DMS 273 (cell line): ENCODE measurements at regions not wholly inside any gene's neighbourhood (a gene's known extent, or its start where the extent isn't known, plus 50 kb on each side); places are given as distances from the start of the nearest gene placed in this dataset.
"Not testable (repeated sequence)": the region's sequence is repeated elsewhere in the genome, so short reads cannot be mapped to it uniquely, and the experiment has no call there.

Experiments
- DNase-seq: peaks from one replicate; lab custom pipeline; 2025; ENCODE audit not compliant: unreplicated experiment; lab: John Stamatoyannopoulos, UW

DNA sequence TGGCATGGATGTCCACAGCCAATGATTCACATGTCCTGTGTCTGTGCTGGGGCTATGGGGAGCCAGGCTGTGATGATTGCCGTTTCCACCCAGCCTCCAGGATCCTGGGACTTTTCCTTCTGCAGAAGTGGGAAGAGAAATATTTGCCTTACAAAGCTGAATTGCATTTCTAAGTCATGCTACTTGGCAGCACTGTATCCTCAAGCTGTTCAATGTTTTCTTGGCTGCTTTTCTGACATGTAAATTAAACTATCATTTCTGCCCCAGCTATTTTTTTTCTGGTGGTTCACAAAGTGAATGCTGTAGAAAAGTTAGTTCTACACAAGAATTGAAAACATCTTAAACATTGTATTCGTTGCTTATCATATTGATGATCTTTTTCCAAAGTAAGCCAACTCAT lies 51.9 kb upstream of the TCERG1L start:
- DNase-seq: no peak

- no peak for DNase-seq
Measured at GRCh38 chr10:131371571-131371970, 60.0 kb upstream of the TCERG1L start.

DNA sequence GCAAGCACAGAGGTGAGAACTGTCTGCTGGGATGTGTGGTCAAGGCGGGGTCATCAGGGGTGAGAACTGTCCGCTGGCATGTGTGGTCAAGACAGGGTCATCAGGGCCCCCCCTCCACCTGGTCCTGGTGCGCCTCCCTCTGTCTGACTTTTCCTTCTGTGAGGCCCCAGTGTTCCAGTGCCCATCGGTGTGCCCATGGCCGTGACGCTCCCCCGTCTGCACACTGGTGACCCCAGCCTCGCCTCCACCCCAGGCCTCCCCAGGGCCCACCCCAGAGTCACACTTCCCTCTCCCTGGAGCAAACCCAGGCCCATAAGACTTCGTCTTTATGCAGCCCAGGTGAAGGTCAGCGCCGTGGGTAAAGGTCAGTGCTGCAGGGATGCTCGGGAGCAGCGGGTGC lies 70.1 kb upstream of the TCERG1L start:
- DNase-seq: no peak

GRCh38 chr10:131385161-131385872 lies 73.8 kb upstream of the TCERG1L start:
- not testable (repeated sequence) for DNase-seq

- DNase-seq: no peak
Measured at GRCh38 chr10:131387018-131387529, 75.6 kb upstream of the TCERG1L start.

DNA sequence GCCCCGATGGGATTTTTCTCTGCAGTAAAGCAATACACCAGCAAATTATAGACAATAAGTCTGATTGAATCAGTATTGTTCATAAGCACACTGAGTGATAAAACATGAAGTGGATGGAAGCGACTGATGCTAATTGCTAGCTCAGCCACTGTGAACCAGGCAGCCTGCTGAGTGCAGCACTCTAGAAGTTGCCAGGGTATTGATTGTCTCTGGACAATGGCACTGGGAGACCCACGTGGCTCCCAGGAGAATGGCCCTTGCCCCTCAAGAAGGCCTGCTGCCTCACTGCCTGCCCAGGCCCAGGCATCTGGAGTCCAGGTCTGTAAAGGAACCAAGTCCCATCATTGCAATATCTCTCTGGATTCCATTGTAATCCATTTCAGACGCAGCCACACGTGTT lies 80.4 kb upstream of the TCERG1L start:
- no peak for DNase-seq

DNA sequence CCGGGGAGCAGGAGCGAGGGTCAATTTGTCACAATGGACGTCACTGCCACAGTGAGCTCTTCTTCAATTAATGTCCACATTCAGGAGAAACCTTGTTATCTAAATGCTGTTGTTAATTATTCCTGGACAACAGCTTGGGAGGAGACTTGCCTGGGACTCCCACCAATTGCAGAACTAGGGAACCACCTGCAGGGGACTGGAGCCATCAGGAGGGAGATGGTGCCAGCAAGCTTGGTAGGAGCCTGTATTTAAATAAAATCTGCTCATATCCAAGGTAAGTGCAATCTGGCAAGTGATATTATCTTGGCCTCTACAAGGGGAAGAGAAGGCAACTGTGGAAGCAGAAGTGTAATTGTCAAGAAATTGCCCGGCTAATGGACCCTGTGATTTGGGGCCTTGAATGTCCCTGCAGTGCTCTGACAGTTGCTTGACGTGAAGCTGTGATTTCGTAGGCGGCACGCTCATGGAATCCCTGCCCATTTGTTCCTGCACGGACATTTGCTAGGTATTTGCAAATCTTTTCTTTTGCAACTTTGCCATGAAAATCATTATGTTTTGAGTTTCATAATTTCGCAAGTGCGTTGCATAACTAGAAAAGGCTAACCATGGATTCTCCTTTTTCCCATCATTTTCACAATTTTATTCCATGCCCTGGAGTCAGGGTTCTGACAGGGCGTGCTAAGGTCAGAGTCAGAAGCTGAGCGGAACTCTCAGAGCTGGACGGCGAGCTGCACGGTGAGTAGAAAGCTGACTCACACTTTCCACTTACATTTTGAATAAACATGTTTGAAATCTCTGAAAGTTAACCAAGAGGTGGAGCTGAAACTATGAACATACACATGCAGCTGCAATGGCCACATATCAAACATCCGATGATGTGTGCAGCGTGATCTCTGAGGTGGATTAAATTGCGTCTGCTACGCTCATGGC lies 84.9 kb upstream of the TCERG1L start:
- no peak for DNase-seq

GRCh38 chr10:131398166-131398565 lies 86.6 kb upstream of the TCERG1L start:
- DNase-seq: no peak

DNA sequence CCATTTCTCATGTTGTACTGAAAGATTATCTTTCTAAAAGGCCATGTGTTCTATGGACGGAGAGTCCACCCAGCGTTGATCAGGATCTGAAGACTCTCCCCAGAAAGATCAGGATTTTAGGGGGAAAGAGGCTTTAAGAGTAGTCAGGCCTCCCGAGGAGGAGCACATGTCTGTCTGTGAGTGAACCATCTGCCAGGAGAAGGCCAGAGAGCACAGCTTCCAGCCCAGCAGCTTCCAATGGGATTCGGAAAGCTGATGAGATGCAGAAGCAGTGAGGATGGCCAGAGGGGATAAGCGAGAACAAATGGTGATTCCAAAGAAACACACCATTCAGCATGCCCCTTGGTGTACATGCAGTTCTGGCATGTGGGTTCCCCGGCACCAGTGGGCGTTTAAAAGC lies 88.5 kb upstream of the TCERG1L start:
- DNase-seq: no peak

DNA sequence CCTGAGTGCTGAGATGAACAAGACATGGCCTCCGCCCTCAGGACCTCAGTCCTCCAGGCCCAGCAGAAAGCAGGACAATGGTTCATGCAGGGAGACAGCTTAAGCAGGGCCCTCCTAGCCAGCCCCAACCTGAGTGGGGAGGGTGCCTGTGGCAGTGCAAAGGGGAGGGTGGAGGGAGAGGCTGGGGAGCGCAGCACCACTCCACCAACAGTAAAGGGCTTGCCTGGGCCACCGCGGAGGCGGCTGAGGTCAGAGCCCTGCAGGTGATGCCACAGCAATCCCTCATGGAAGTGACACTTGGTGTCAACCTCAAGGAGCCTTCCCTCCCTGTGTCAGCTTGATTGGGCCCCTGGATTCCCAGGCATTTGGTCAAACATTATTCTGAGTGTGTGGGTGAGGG lies 89.0 kb upstream of the TCERG1L start:
- no peak for DNase-seq

- DNase-seq: no peak
Measured at GRCh38 chr10:131402771-131403650, 91.5 kb upstream of the TCERG1L start.

DNA sequence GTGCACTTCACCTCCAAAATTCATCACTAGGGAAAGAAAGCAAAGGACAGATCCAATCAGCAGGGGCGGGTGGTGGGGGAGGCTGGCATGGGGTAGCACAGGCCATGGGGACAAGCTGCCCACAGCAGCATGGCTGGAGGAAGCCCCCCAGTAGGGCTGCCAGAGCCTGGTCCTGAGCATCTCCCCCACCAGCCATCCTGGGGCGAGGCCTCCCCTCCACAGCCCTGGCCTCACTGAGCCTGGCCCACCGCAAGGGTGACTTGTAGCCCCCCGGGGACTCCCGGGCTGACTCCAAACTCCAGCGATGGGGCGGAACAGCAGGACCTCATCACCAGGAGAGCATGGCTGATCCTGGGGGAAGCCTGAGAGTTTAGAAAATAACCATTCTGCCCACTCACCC lies 92.4 kb upstream of the TCERG1L start:
- DNase-seq: no peak

GRCh38 chr10:131404886-131405285 lies 93.4 kb upstream of the TCERG1L start:
- DNase-seq: no peak

- no peak for DNase-seq
Measured at GRCh38 chr10:131406676-131407392, 95.3 kb upstream of the TCERG1L start.

DNA sequence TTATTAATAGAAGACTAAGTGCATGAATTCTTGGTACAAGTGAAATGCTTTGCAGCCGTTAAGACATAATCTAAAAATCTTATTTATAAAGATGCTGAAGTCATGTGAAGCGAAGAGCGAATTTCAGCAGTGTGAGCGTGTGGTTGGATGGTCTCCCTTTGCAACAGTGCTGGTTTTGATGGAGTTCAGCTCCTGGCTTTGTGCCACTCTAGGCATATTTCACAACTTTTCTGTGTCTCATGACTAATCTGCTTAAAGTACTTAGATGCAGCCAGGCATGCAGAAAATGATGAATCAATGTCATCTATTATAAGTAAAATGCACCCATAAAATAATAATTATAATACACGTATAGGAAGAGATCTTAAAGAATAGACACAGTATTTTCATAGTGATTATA lies 107.2 kb upstream of the TCERG1L start:
- DNase-seq: no peak

DNA sequence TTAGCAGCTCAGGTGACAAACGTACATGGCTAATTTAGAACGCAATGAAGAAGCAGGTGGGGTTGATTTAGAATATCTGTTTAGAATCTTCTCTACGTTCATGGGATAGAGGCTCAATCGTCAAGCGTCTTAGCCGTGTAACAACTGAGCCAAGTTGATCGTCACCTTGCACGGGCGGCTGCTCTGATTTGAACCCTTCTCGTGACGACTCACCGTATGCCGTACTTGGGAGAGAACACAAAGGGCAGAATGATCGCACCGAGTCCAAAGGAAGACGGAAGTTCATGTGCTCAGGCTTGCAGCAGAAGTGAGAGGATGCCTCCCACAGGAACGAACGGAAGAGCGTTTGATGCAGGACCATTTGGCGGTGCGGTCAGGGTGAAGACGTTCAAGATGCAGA lies 108.3 kb upstream of the TCERG1L start:
- no peak for DNase-seq

DNA sequence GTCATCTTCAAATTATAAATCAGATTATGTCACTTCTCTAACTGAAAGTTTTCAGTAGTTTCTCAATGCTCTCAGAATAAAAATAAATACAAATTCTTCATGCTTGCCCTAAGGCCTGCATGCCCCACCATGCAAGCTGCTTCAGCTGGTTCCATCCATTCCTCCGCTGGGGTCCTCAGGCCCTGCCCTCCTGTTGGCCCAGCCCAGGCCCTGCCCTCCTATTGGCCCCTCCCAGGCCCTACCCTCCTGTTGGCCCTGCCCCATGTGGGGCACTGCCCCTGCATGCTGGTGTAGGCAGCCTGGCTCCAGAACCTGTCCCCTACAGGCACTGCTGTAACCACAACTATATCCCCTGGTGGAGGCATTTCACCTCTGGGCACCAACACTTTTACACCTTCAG lies 109.3 kb upstream of the TCERG1L start:
- DNase-seq: no peak

DNA sequence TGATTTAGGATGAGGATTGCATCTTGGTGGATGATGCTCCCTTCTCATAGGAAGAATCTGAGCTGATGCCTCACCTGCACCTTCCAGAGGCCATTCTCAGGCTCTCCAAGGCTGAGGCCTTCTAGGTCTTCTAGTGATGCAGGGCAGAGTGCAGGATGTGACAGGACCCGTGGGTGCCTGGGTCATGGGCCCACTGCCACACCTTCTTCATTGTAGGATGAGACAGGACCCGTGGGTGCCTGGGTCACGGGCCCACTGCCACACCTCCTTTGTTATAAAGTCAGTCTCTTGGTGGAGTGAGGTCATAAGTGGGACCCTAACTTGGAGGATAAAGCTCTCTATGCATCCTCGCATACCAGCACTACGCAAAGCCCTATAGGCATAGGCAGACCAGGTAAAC lies 109.9 kb upstream of the TCERG1L start:
- DNase-seq: no peak

DNA sequence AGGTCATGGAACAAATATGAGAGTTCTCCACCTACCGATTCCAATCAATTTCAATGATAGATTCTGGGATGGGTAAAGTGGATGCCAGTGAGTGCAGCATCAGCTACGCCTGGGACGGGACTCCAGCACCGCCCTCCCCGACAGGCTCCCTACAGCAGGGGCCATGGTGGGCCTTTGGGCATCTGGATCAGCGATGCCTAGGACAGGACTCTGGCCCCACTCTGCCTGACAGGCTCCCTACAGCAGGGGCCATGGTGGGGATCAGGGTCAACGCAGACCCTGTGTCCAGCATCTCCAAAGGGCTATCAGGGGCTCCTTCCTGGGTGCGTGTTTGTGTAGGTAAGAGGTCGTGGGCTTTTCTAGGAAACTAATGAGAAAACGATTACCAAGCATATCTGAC lies 111.2 kb upstream of the TCERG1L start:
- no peak for DNase-seq

- DNase-seq: no peak
Measured at GRCh38 chr10:131424053-131424452, 112.5 kb upstream of the TCERG1L start.
